Astrocyte (in vitro differentiated cells and primary cell): ENCODE measurements at regions not wholly inside any gene's neighbourhood (a gene's known extent, or its start where the extent isn't known, plus 50 kb on each side); places are given as distances from the start of the nearest gene placed in this dataset.

Experiments
- EZH2 ChIP-seq: IDR thresholded peaks from 2 replicates; pipeline ENCODE4 v1.6.1; 2012; ENCODE audit warnings: mild to moderate bottlenecking, low read length, inconsistent platforms; ENCODE audit not compliant: insufficient read depth
- TF ChIP-seq, protein P1 (sequence below): IDR thresholded peaks from 2 replicates; pipeline ENCODE4 v1.5.1; 2011; ENCODE audit warnings: low read depth, mild to moderate bottlenecking, inconsistent platforms, low read length, moderate library complexity; ENCODE audit not compliant: insufficient read depth

DNA sequence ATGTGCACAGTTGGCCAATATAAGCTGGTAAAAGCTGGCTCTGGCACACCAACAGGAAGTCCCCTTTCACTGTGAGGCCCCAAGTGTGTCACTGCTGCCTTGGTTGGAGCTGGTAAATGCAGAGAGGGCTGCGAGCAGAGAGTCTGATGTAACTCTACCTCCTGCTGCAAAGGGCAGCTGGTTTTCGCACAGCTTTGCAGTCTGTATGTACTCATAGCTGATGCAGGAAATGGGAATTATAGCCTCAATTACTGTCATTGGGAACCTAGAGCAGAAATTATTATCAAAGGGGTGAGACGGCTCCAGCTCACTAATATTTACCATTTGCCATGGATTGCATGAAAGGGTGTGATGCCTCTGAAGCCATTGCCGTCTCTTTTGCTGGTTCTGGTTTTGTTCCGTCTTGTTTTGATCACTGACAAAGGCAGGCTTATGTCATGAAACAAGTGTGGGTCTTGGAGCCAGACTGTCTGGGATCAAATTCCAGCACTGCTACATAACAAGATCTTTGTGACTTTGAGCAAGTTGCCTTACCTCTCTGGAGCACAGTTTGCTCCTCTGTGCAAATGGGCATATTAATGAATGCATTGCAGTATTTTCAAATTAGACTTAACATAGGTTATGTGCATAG is 124.3 kb upstream of the SLC25A48 start:
- TF ChIP-seq, protein P1, sequence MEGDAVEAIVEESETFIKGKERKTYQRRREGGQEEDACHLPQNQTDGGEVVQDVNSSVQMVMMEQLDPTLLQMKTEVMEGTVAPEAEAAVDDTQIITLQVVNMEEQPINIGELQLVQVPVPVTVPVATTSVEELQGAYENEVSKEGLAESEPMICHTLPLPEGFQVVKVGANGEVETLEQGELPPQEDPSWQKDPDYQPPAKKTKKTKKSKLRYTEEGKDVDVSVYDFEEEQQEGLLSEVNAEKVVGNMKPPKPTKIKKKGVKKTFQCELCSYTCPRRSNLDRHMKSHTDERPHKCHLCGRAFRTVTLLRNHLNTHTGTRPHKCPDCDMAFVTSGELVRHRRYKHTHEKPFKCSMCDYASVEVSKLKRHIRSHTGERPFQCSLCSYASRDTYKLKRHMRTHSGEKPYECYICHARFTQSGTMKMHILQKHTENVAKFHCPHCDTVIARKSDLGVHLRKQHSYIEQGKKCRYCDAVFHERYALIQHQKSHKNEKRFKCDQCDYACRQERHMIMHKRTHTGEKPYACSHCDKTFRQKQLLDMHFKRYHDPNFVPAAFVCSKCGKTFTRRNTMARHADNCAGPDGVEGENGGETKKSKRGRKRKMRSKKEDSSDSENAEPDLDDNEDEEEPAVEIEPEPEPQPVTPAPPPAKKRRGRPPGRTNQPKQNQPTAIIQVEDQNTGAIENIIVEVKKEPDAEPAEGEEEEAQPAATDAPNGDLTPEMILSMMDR: no peak
- TF ChIP-seq EZH2: no peak
